ENCODE measurements at regions not wholly inside any gene's neighbourhood (a gene's known extent, or its start where the extent isn't known, plus 50 kb on each side); places are given as distances from the start of the nearest gene placed in this dataset.
"Not testable (repeated sequence)": the region's sequence is repeated elsewhere in the genome, so short reads cannot be mapped to it uniquely, and the experiment has no call there.

DNA sequence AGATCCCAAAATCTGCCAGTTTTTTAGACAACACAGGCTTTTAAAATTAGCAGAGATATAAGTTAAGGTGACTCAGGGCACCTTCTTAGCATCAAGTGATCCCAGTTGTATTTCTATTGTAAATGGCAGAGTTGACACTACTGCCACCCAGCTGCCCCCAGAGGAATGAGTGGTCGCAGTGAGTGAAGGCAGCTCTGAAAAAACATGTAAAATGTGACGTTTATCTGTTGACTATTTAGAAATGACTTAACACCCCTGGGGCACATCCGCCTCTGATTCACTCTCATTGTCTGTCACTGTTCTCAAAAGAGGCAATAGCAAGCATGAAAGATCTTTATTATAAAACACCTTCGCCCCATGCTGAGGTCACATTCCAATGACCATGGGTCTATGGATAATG, 592.4 kb downstream of the ACTRT1 start:
- Histone ChIP-seq H3K27me3 (no peaks in the 10 kb centered on the region), H3K9me3 (no peaks in the 10 kb centered on the region), H3K36me3 (no peaks in the 10 kb centered on the region), H3K4me1 (no peaks in the 10 kb centered on the region), H3K27ac (no peak overlapping the region), H3K4me3 (no peak overlapping the region)
- TF ChIP-seq EP300 (IDR thresholded peaks at IDR 0.05) (no peak), POLR2AphosphoS5 (IDR thresholded peaks at IDR 0.05) (no peak), POLR2A (IDR thresholded peaks at IDR 0.05) (no peak)
- TF ChIP-seq, protein P1, sequence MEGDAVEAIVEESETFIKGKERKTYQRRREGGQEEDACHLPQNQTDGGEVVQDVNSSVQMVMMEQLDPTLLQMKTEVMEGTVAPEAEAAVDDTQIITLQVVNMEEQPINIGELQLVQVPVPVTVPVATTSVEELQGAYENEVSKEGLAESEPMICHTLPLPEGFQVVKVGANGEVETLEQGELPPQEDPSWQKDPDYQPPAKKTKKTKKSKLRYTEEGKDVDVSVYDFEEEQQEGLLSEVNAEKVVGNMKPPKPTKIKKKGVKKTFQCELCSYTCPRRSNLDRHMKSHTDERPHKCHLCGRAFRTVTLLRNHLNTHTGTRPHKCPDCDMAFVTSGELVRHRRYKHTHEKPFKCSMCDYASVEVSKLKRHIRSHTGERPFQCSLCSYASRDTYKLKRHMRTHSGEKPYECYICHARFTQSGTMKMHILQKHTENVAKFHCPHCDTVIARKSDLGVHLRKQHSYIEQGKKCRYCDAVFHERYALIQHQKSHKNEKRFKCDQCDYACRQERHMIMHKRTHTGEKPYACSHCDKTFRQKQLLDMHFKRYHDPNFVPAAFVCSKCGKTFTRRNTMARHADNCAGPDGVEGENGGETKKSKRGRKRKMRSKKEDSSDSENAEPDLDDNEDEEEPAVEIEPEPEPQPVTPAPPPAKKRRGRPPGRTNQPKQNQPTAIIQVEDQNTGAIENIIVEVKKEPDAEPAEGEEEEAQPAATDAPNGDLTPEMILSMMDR (IDR thresholded peaks at IDR 0.05) = no peak
- intact Hi-C loops (cut with DNase I) = no loop called here
- 54 to 68% methylated on average over 4 of the region's 4 CpGs for WGBS, 2 donors
- DNase-seq = no peak

DNA sequence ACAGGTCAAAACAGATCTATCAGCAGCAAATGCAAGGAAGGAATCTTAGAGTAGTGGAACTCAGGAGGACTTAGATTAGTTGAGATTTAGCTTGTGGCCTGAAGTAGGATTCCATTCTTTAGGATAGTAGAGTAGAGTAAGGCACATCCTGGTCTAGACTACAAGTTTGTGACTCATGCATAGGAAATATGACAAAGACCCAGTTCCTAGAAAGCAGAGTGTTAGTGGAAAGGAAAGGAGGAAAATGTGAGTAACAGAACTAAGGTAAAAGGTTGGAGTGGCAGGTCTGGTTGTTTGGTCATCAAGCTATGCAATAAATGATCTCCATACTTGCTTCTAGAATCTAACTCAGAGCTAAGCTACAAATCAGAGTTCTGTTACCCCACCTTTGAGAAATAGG, 595.0 kb downstream of the ACTRT1 start:
- no peaks in the 10 kb centered on the region for H3K9me3 ChIP-seq
- H3K36me3 ChIP-seq = no peaks in the 10 kb centered on the region
- DNase-seq = no peak
- TF ChIP-seq POLR2AphosphoS5 (IDR thresholded peaks at IDR 0.05) (no peak), POLR2A (IDR thresholded peaks at IDR 0.05) (no peak), EP300 (IDR thresholded peaks at IDR 0.05) (no peak)
- TF ChIP-seq, protein P1 (IDR thresholded peaks at IDR 0.05) = no peak
- H3K4me1 ChIP-seq = no peaks in the 10 kb centered on the region
- no peaks in the 10 kb centered on the region for H3K27me3 ChIP-seq
- H3K27ac ChIP-seq = no peak overlapping the region
- intact Hi-C loops (cut with DNase I) = no loop called here
- no peak overlapping the region for H3K4me3 ChIP-seq

DNA sequence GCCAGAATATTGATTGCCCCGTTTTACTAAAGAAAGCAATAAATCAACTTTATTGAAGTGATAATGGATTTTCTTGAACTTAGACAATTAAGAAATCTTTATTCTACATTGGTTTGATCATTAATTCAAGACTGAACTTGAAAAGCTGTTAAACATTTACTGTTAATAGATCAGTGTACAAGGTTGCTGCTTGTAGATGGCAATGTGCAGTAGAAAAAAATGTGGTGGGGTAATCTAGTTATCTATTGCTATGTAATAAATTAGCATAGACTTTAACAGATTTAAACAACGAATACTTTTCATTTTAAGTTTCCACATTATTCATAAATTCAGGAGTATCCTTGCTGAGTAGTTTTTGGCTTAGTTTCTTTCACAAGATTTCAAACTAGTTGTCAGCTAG, 612.5 kb downstream of the ACTRT1 start:
- H3K27ac ChIP-seq = no peak overlapping the region
- DNase-seq = no peak
- H3K36me3 ChIP-seq = no peaks in the 10 kb centered on the region
- TF ChIP-seq, protein P1 (IDR thresholded peaks at IDR 0.05) = no peak
- TF ChIP-seq EP300 (IDR thresholded peaks at IDR 0.05) (no peak), POLR2A (IDR thresholded peaks at IDR 0.05) (no peak), POLR2AphosphoS5 (IDR thresholded peaks at IDR 0.05) (no peak)
- no peaks in the 10 kb centered on the region for H3K27me3 ChIP-seq
- H3K4me3 ChIP-seq = no peak overlapping the region
- 58 to 76% methylated on average over 2 of the region's 2 CpGs for WGBS, 2 donors
- intact Hi-C loops (cut with DNase I) = no loop called here
- no peaks in the 10 kb centered on the region for H3K4me1 ChIP-seq
- no peaks in the 10 kb centered on the region for H3K9me3 ChIP-seq

DNA sequence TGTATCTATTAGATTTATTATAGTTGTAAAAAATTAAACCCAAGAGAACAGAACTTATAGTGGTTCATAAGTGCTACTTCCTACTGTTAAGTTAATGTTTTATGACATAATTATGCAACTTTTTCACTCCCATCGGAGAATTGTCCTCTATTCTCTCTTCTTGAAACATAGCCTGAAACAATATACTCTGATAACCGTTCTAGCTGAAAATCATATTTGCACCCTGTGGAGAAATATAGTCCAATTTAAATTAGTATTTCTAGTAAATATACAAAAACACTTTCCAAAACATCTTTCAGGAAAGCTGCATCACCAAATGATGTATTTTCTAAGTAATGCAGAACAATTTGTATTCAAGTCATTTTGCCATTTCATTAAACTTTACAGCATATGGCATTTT, 586.4 kb downstream of the PRR32 start:
- intact Hi-C loops (cut with DNase I) = no loop called here
- DNase-seq = no peak
- H3K27ac ChIP-seq = no peak overlapping the region
- H3K27me3 ChIP-seq = no peaks in the 10 kb centered on the region
- H3K9me3 ChIP-seq = no peaks in the 10 kb centered on the region
- no peak overlapping the region for H3K4me3 ChIP-seq
- H3K4me1 ChIP-seq = no peaks in the 10 kb centered on the region
- no peaks in the 10 kb centered on the region for H3K36me3 ChIP-seq
- 64 to 86% methylated on average over 2 of the region's 2 CpGs for WGBS, 2 donors
- TF ChIP-seq, protein P1 (IDR thresholded peaks at IDR 0.05) = no peak
- TF ChIP-seq EP300 (IDR thresholded peaks at IDR 0.05) (no peak), POLR2A (IDR thresholded peaks at IDR 0.05) (no peak), POLR2AphosphoS5 (IDR thresholded peaks at IDR 0.05) (no peak)

DNA sequence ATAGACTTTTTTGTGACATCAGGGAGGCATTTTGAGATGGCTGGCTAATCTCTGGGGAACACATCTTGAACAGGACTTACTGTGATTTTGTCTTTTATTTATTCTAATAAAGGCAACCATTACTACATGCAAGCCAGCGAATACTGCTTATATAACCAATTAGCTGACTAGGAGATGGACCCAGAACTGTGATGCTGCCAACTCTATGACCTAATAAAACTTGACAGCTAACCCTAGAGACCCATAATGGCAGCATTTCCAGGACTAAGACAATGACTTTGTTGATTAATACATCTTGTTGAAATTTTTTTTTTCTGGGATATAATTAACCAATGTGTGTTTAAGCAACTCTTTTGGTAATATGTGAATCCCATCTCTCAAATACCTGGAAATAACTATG, 584.6 kb downstream of the PRR32 start:
- TF ChIP-seq EP300 (IDR thresholded peaks at IDR 0.05) (no peak), POLR2A (IDR thresholded peaks at IDR 0.05) (no peak), POLR2AphosphoS5 (IDR thresholded peaks at IDR 0.05) (no peak)
- TF ChIP-seq, protein P1 (IDR thresholded peaks at IDR 0.05) = no peak
- Histone ChIP-seq H3K27ac (no peak overlapping the region), H3K9me3 (no peaks in the 10 kb centered on the region), H3K4me1 (no peaks in the 10 kb centered on the region), H3K27me3 (no peaks in the 10 kb centered on the region), H3K4me3 (no peak overlapping the region), H3K36me3 (no peaks in the 10 kb centered on the region)
- DNase-seq = no peak
- intact Hi-C loops (cut with DNase I) = no loop called here
- WGBS, 2 donors = 14 to 52% methylated on average over 1 of the region's 1 CpG

DNA sequence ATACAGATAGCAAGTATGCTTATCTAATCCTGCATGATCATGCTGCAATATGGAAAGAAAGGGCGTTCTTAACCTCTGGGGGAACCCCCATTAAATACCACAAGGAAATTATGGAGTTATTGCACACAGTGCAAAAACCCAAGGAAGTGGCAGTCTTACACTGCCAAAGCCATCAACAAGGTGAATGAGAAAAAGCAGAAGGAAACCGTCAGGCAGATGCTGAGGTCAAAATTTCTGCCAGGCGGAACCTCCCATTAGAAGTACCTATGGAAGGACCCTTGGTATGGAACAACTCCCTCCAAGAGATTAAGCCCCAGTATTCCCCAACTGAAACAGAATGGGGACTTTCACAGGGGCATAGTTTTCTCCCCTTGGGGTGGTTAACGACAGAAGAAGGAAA, 580.7 kb downstream of the PRR32 start:
- H3K36me3 ChIP-seq; H3K27me3 ChIP-seq; H3K9me3 ChIP-seq; H3K27ac ChIP-seq; H3K4me3 ChIP-seq; DNase-seq; intact Hi-C loops (cut with DNase I); H3K4me1 ChIP-seq: not testable (repeated sequence)
- 55 to 66% methylated on average over 4 of the region's 4 CpGs for WGBS, 2 donors
